ENCODE measurements at regions not wholly inside any gene's neighbourhood (a gene's known extent, or its start where the extent isn't known, plus 50 kb on each side); places are given as distances from the start of the nearest gene placed in this dataset.

- TF ChIP-seq JUND (IDR thresholded peaks at IDR 0.05; ENCODE audit: low read depth, low read length), result no peak
- TF ChIP-seq CTCF (IDR thresholded peaks at IDR 0.05 in 2 of 3, conservative IDR thresholded peaks at IDR 0.05 in 1 of 3; ENCODE audit: control insufficient read depth in 2 of 3, extremely low read depth in 1 of 3, insufficient read depth in 1 of 3, low read depth in 3 of 3, low read length in 3 of 3), result no peak
- no peak for TF ChIP-seq POLR2AphosphoS5 (IDR thresholded peaks at IDR 0.05; ENCODE audit: low read length)
Measured at GRCh38 chr7:119522698-119523097, 750.3 kb upstream of the KCND2 start.
